ENCODE measurements at regions not wholly inside any gene's neighbourhood (a gene's known extent, or its start where the extent isn't known, plus 50 kb on each side); places are given as distances from the start of the nearest gene placed in this dataset.
"Not testable (repeated sequence)": the region's sequence is repeated elsewhere in the genome, so short reads cannot be mapped to it uniquely, and the experiment has no call there.

DNA sequence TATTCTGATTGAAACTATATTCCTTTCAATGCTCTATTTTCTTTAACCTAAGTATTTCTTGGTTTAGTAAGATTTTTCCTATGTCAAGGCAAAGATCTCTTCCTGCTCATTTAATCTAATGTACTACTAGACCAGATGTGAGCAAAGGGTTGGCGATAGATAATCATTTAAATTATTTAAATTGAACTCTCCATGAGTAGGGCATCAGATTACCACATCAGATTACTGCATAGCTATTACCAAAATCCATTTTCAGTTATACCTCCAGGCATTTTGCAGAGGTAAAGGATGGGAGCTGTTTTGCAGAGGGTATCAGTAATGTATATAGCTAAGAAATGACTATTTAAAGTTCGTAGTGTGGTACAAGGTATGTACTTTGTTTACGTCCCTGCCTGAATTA lies 607.9 kb downstream of the PTPRC start:
- Histone ChIP-seq H3K27me3 (replicated peaks; ENCODE audit: control insufficient read depth, insufficient read depth, low read length) (no peaks in the 10 kb centered on the region), H3K4me3 (replicated peaks; ENCODE audit: low read depth, low read length) (no peak overlapping the region), H3K36me3 (ENCODE audit: control insufficient read depth, insufficient read depth, low read length) (no peaks in the 10 kb centered on the region)
- TF ChIP-seq, protein P1, sequence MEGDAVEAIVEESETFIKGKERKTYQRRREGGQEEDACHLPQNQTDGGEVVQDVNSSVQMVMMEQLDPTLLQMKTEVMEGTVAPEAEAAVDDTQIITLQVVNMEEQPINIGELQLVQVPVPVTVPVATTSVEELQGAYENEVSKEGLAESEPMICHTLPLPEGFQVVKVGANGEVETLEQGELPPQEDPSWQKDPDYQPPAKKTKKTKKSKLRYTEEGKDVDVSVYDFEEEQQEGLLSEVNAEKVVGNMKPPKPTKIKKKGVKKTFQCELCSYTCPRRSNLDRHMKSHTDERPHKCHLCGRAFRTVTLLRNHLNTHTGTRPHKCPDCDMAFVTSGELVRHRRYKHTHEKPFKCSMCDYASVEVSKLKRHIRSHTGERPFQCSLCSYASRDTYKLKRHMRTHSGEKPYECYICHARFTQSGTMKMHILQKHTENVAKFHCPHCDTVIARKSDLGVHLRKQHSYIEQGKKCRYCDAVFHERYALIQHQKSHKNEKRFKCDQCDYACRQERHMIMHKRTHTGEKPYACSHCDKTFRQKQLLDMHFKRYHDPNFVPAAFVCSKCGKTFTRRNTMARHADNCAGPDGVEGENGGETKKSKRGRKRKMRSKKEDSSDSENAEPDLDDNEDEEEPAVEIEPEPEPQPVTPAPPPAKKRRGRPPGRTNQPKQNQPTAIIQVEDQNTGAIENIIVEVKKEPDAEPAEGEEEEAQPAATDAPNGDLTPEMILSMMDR (IDR thresholded peaks at IDR 0.05; ENCODE audit: insufficient read depth, low read length, poor library complexity, severe bottlenecking) = no peak
- DNase-seq (ENCODE audit: extremely low read depth, insufficient read length) = no peak

DNA sequence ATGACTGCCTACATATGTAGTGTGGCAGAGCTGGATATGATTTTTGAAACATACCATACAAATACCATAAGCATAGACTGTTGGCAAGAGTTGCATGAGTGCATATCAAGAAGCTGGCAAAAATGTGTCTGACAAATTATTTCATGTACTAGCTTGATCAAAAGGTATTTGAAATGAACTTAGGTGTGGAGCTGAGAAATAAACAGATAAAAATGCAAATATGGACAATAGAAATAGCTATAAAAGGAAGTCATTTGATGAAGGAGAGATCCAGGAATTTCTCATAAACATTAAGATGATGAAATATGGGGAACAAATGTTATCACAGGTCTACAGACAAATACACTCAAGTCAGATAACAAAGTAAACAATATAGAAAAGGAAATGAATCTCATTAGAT lies 609.1 kb downstream of the PTPRC start:
- no peak for DNase-seq (ENCODE audit: extremely low read depth, insufficient read length)
- TF ChIP-seq, protein P1 (IDR thresholded peaks at IDR 0.05; ENCODE audit: insufficient read depth, low read length, poor library complexity, severe bottlenecking) = no peak

DNA sequence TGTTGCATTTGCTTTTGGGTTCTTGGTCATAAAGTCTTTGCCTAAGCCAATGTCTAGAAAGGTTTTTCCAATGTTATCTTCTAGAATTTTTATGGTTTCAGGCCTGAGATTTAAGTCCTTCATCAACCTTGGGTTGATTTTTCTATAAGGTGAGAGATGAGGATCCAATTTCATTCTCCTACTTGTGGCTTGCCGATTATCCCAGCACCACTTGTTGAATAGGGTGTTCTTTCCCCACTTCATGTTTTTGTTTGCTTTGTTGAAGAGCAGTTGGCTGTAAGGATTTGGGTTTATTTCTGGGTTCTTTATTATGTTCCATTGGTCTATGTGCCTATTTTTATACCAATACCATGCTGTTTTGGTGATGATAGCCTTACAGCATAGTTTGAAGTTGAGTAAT lies 615.2 kb downstream of the PTPRC start:
- not testable (repeated sequence) for H3K27me3 ChIP-seq (replicated peaks; ENCODE audit: control insufficient read depth, insufficient read depth, low read length); H3K36me3 ChIP-seq (ENCODE audit: control insufficient read depth, insufficient read depth, low read length); H3K4me3 ChIP-seq (replicated peaks; ENCODE audit: low read depth, low read length); DNase-seq (ENCODE audit: extremely low read depth, insufficient read length)

More for the DNA sequence above, 609.1 kb downstream of the PTPRC start:
- no peaks in the 10 kb centered on the region for H3K36me3 ChIP-seq (ENCODE audit: control insufficient read depth, insufficient read depth, low read length)
- H3K4me3 ChIP-seq (replicated peaks; ENCODE audit: low read depth, low read length) = no peak overlapping the region
- H3K27me3 ChIP-seq (replicated peaks; ENCODE audit: control insufficient read depth, insufficient read depth, low read length) = no peaks in the 10 kb centered on the region

GRCh38 chr1:199261328-199261727 lies 622.5 kb downstream of the PTPRC start:
- TF ChIP-seq, protein P1 (IDR thresholded peaks at IDR 0.05; ENCODE audit: insufficient read depth, low read length, poor library complexity, severe bottlenecking) = no peak
- H3K27me3 ChIP-seq (replicated peaks; ENCODE audit: control insufficient read depth, insufficient read depth, low read length) = no peaks in the 10 kb centered on the region
- no peak for DNase-seq (ENCODE audit: extremely low read depth, insufficient read length)

GRCh38 chr1:199264283-199264682 lies 625.4 kb downstream of the PTPRC start:
- DNase-seq (ENCODE audit: extremely low read depth, insufficient read length) = no peak
- Histone ChIP-seq H3K27me3 (replicated peaks; ENCODE audit: control insufficient read depth, insufficient read depth, low read length) (no peaks in the 10 kb centered on the region), H3K36me3 (ENCODE audit: control insufficient read depth, insufficient read depth, low read length) (no peaks in the 10 kb centered on the region), H3K4me3 (replicated peaks; ENCODE audit: low read depth, low read length) (no peak overlapping the region)
- TF ChIP-seq, protein P1 (IDR thresholded peaks at IDR 0.05; ENCODE audit: insufficient read depth, low read length, poor library complexity, severe bottlenecking) = no peak

More at GRCh38 chr1:199261328-199261727, 622.5 kb downstream of the PTPRC start:
- Histone ChIP-seq H3K36me3 (ENCODE audit: control insufficient read depth, insufficient read depth, low read length) (no peaks in the 10 kb centered on the region), H3K4me3 (replicated peaks; ENCODE audit: low read depth, low read length) (no peak overlapping the region)

DNA sequence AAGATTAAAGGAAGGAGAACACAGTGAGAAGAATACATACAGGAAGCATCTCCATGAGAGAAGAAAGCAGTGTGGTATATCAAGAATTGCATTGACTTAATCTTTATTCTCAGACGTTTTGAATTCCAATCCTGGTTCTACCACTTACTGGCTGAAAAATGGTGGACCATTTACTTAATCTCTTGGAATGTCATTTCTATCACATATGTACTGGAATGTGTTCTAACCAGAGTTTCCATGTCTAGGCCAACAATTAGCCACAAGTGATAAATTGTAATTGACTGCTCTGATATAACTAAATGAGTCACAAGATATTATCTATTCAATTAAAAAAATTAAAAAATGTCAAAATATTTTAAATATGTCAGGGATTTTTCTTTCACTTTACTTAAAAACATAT lies 626.1 kb downstream of the PTPRC start:
- no peak overlapping the region for H3K4me3 ChIP-seq (replicated peaks; ENCODE audit: low read depth, low read length)
- no peaks in the 10 kb centered on the region for H3K36me3 ChIP-seq (ENCODE audit: control insufficient read depth, insufficient read depth, low read length)
- DNase-seq (ENCODE audit: extremely low read depth, insufficient read length) = no peak
- TF ChIP-seq, protein P1 (IDR thresholded peaks at IDR 0.05; ENCODE audit: insufficient read depth, low read length, poor library complexity, severe bottlenecking) = no peak
- no peaks in the 10 kb centered on the region for H3K27me3 ChIP-seq (replicated peaks; ENCODE audit: control insufficient read depth, insufficient read depth, low read length)

All from GM06990 (cell line).